ENCODE measurements at regions not wholly inside any gene's neighbourhood (a gene's known extent, or its start where the extent isn't known, plus 50 kb on each side); places are given as distances from the start of the nearest gene placed in this dataset.
"Not testable (repeated sequence)": the region's sequence is repeated elsewhere in the genome, so short reads cannot be mapped to it uniquely, and the experiment has no call there.

DNA sequence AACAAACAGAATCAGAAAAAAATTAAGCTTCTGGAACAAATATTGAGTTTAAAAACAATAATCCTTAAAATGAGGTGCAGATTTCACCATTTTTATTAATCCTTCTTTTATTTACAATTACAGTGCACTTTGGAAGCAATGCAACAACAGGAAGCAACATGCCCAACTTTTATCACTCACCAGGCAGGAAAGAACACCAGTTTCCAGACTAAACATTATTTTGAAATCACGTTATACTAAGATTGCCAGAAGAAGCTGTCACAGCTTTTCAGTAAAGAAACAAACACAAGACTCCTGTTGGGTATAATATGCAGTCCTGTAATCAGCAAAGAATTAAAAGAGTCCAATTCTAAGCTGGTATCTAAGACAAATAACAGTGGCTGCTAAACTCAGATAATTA, 137.9 kb upstream of the ZC3H15 start:
- Mint-ChIP-seq H3K27ac (no peak overlapping the region), H3K36me3 (peaks cover 17% of the 10 kb centered on the region), H3K9me3 (peaks cover 5 to 11% (median 10%) of the 10 kb centered on the region in 3 donors), H3K4me1 (peaks cover 0 to 3% (median 0%) of the 10 kb centered on the region in 3 donors), H3K27me3 (no peaks in the 10 kb centered on the region), H3K4me3 (no peak overlapping the region)
- Histone ChIP-seq H3K36me3 (ENCODE audit: control insufficient read depth in 2 of 2, extremely low read depth in 1 of 2, insufficient read depth in 1 of 2, low read length in 1 of 2) (no peaks in the 10 kb centered on the region), H3K9me3 (no peaks in the 10 kb centered on the region), H3K27ac (ENCODE audit: low read length) (no peak overlapping the region), H3K4me1 (ENCODE audit: control insufficient read depth in 1 of 2, extremely low read depth in 1 of 2, insufficient read depth in 2 of 2, low read length in 2 of 2) (no peaks in the 10 kb centered on the region), H3K27me3 (replicated peaks in 1 of 2; ENCODE audit: control insufficient read depth in 2 of 2, extremely low read depth in 1 of 2, insufficient read depth in 2 of 2, low read length in 1 of 2) (no peaks in the 10 kb centered on the region), H3K4me3 (ENCODE audit: control insufficient read depth in 1 of 2, extremely low read depth in 1 of 2, low read length in 1 of 2) (no peak overlapping the region)
- no CpG with 5 or more reads among the region's 1 CpG for WGBS (ENCODE audit: insufficient coverage)
- no peak for DNase-seq
- ChIA-PET CTCF (no interaction called here), POLR2A (no interaction called here)
- ATAC-seq (replicated peaks in 1 of 4), result no peak

DNA sequence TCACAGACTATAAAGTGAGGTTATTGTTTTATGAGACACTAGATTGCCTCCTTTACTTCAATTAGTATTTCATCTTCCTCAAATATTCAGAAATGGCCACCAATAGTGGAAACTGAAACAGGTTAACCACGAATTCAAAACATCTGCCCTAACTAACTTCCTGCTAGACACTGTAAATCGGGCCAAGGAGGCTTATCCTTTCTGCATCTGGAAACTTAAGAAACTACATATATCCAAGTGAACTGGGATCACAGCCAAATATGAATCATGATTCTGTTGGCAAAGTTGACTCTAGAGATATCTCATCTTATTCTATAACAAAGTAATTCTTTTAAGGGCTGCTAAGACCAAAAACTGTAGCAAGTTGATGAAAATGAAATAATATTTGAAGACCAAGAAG, 136.6 kb upstream of the ZC3H15 start:
- Histone ChIP-seq H3K9me3 (no peaks in the 10 kb centered on the region), H3K4me1 (ENCODE audit: control insufficient read depth in 1 of 2, extremely low read depth in 1 of 2, insufficient read depth in 2 of 2, low read length in 2 of 2) (no peaks in the 10 kb centered on the region), H3K36me3 (ENCODE audit: control insufficient read depth in 2 of 2, extremely low read depth in 1 of 2, insufficient read depth in 1 of 2, low read length in 1 of 2) (no peaks in the 10 kb centered on the region), H3K27ac (ENCODE audit: low read length) (no peak overlapping the region), H3K4me3 (ENCODE audit: control insufficient read depth in 1 of 2, extremely low read depth in 1 of 2, low read length in 1 of 2) (no peak overlapping the region), H3K27me3 (replicated peaks in 1 of 2; ENCODE audit: control insufficient read depth in 2 of 2, extremely low read depth in 1 of 2, insufficient read depth in 2 of 2, low read length in 1 of 2) (no peaks in the 10 kb centered on the region)
- Mint-ChIP-seq H3K27ac (no peak overlapping the region), H3K9me3 (peaks cover 9 to 18% (median 18%) of the 10 kb centered on the region in 3 donors), H3K27me3 (no peaks in the 10 kb centered on the region), H3K4me3 (no peak overlapping the region), H3K36me3 (peaks cover 25% of the 10 kb centered on the region), H3K4me1 (peaks cover 0 to 3% (median 0%) of the 10 kb centered on the region in 3 donors)
- ChIA-PET CTCF (no interaction called here), POLR2A (no interaction called here)
- DNase-seq (no peak), ATAC-seq (replicated peaks in 1 of 4) (no peak)
- WGBS (ENCODE audit: insufficient coverage), result no CpG with 5 or more reads among the region's 2 CpGs

DNA sequence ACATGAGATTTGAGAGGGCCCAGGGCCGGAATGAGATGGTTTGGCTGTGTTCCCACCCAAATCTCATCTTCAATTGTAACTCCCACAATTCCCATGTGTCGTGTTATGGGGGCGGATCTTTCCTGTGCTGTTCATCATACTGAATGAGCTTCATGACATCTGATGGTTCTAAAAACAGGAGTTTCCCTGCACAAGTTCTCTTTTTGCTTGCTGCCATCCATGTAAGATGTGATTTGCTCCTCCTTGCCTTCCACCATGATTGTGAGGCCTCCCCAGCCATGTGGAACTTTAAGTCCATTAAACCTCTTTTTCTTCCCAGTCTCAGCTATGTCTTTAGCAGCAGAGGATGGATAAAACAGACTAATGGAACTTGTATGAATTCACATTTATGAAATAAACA, 131.9 kb upstream of the ZC3H15 start:
- H3K4me1 Mint-ChIP-seq; POLR2A ChIA-PET; H3K27me3 Mint-ChIP-seq; DNase-seq; H3K27me3 ChIP-seq (replicated peaks in 1 of 2; ENCODE audit: control insufficient read depth in 2 of 2, extremely low read depth in 1 of 2, insufficient read depth in 2 of 2, low read length in 1 of 2); H3K27ac ChIP-seq (ENCODE audit: low read length); ATAC-seq (replicated peaks in 1 of 4); H3K4me1 ChIP-seq (ENCODE audit: control insufficient read depth in 1 of 2, extremely low read depth in 1 of 2, insufficient read depth in 2 of 2, low read length in 2 of 2); H3K27ac Mint-ChIP-seq; H3K4me3 ChIP-seq (ENCODE audit: control insufficient read depth in 1 of 2, extremely low read depth in 1 of 2, low read length in 1 of 2); H3K9me3 ChIP-seq; CTCF ChIA-PET; H3K4me3 Mint-ChIP-seq; H3K36me3 ChIP-seq (ENCODE audit: control insufficient read depth in 2 of 2, extremely low read depth in 1 of 2, insufficient read depth in 1 of 2, low read length in 1 of 2): not testable (repeated sequence)
- H3K9me3 Mint-ChIP-seq, result peaks cover 13 to 27% (median 22%) of the 10 kb centered on the region in 3 donors
- WGBS (ENCODE audit: insufficient coverage), result 100% methylated on average over 2 of the region's 3 CpGs
- peaks cover 27% of the 10 kb centered on the region for H3K36me3 Mint-ChIP-seq

DNA sequence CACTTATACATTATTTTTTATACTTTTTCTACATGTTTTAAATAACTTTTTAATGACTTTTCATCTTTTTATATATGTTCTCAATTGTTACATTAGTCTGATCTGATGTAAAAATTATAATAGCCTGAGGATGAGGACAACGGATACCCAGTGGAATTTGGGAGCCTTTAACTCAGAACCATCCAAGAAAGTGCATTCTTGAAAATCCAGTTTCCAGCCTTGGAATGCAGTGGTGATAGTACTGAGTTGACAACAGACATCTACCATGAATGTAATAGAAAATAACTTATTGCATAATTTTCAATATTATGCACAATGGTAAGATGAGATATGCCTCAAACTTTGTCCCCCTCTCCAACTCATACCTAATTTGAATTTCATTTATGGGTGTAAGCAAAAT, 120.7 kb upstream of the ZC3H15 start:
- ChIA-PET POLR2A (no interaction called here), CTCF (no interaction called here)
- Histone ChIP-seq H3K27me3 (replicated peaks in 1 of 2; ENCODE audit: control insufficient read depth in 2 of 2, extremely low read depth in 1 of 2, insufficient read depth in 2 of 2, low read length in 1 of 2) (no peaks in the 10 kb centered on the region), H3K4me3 (ENCODE audit: control insufficient read depth in 1 of 2, extremely low read depth in 1 of 2, low read length in 1 of 2) (no peak overlapping the region), H3K4me1 (ENCODE audit: control insufficient read depth in 1 of 2, extremely low read depth in 1 of 2, insufficient read depth in 2 of 2, low read length in 2 of 2) (no peaks in the 10 kb centered on the region), H3K27ac (ENCODE audit: low read length) (no peak overlapping the region), H3K9me3 (no peaks in the 10 kb centered on the region), H3K36me3 (ENCODE audit: control insufficient read depth in 2 of 2, extremely low read depth in 1 of 2, insufficient read depth in 1 of 2, low read length in 1 of 2) (no peaks in the 10 kb centered on the region)
- Mint-ChIP-seq H3K9me3 (peaks cover 1 to 13% (median 5%) of the 10 kb centered on the region in 3 donors), H3K36me3 (peaks cover 36% of the 10 kb centered on the region), H3K4me3 (no peak overlapping the region), H3K27ac (no peak overlapping the region), H3K4me1 (no peaks in the 10 kb centered on the region), H3K27me3 (no peaks in the 10 kb centered on the region)
- no peak for ATAC-seq (replicated peaks in 1 of 4)
- no CpG with 5 or more reads among the region's 1 CpG for WGBS (ENCODE audit: insufficient coverage)
- DNase-seq, result no peak

DNA sequence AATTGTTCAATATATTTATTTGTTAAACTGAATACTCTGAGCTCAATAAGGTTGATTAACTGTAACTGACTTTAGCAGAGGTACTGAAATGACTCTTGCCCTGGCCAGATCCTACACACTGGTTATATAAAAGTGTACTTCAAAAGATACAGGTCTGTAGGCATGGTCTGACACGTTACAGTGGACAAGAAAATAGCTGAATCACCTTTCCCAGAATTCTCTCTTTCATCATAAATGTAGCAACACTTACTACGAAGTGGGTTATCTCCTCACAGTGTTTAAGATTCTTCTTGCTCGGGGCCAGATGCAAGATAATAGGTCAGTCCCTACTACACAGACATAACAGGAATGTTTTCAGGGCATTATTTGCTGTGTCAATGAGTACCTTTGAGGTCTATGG, 107.0 kb upstream of the ZC3H15 start:
- Histone ChIP-seq H3K9me3 (no peaks in the 10 kb centered on the region), H3K4me1 (ENCODE audit: control insufficient read depth in 1 of 2, extremely low read depth in 1 of 2, insufficient read depth in 2 of 2, low read length in 2 of 2) (no peaks in the 10 kb centered on the region), H3K27me3 (replicated peaks in 1 of 2; ENCODE audit: control insufficient read depth in 2 of 2, extremely low read depth in 1 of 2, insufficient read depth in 2 of 2, low read length in 1 of 2) (no peaks in the 10 kb centered on the region), H3K36me3 (ENCODE audit: control insufficient read depth in 2 of 2, extremely low read depth in 1 of 2, insufficient read depth in 1 of 2, low read length in 1 of 2) (no peaks in the 10 kb centered on the region), H3K27ac (ENCODE audit: low read length) (no peak overlapping the region), H3K4me3 (ENCODE audit: control insufficient read depth in 1 of 2, extremely low read depth in 1 of 2, low read length in 1 of 2) (no peak overlapping the region)
- ATAC-seq (replicated peaks in 1 of 4) (no peak), DNase-seq (no peak)
- Mint-ChIP-seq H3K36me3 (peaks cover 63% of the 10 kb centered on the region), H3K27ac (no peak overlapping the region), H3K4me3 (no peak overlapping the region), H3K9me3 (peaks cover 12 to 41% (median 27%) of the 10 kb centered on the region in 3 donors), H3K4me1 (no peaks in the 10 kb centered on the region), H3K27me3 (no peaks in the 10 kb centered on the region)
- ChIA-PET POLR2A (no interaction called here), CTCF (interaction anchor here in 1 of 2 donors (0.6 kb wide), 1 partner anchor 219 kb away, joined by 3 read pairs; no protein-coding TSS in a partner anchor)
- no CpG with 5 or more reads among the region's 3 CpGs for WGBS (ENCODE audit: insufficient coverage)

DNA sequence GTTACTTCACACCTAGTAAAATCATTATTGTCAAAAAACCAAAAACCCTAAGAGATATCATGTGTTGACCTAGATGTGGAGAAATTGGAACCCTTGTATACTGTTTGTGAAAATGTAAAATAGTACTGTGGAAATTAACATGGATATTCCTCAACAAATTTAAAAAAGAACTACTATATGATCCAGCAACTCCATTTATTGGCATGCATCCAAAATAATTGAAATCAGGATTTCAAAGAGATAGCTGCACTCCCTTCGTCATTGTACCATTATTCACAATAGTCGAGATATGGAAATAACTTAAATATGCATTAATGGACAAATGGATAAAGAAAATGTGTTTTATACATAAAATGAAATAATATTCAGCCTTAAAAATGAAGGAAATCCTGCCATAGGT, 105.3 kb upstream of the ZC3H15 start:
- no peaks in the 10 kb centered on the region for H3K27me3 Mint-ChIP-seq
- H3K9me3 ChIP-seq, result no peaks in the 10 kb centered on the region
- ATAC-seq (replicated peaks in 1 of 4) (no peak), DNase-seq (no peak)
- no peaks in the 10 kb centered on the region for H3K27me3 ChIP-seq (replicated peaks in 1 of 2; ENCODE audit: control insufficient read depth in 2 of 2, extremely low read depth in 1 of 2, insufficient read depth in 2 of 2, low read length in 1 of 2)
- H3K27ac Mint-ChIP-seq, result no peak overlapping the region
- no CpG with 5 or more reads among the region's 2 CpGs for WGBS (ENCODE audit: insufficient coverage)
- ChIA-PET CTCF (no interaction called here), POLR2A (no interaction called here)
- H3K4me1 Mint-ChIP-seq, result no peaks in the 10 kb centered on the region
- H3K36me3 Mint-ChIP-seq, result peaks cover 67% of the 10 kb centered on the region
- no peaks in the 10 kb centered on the region for H3K36me3 ChIP-seq (ENCODE audit: control insufficient read depth in 2 of 2, extremely low read depth in 1 of 2, insufficient read depth in 1 of 2, low read length in 1 of 2)
- H3K27ac ChIP-seq (ENCODE audit: low read length), result no peak overlapping the region
- no peak overlapping the region for H3K4me3 ChIP-seq (ENCODE audit: control insufficient read depth in 1 of 2, extremely low read depth in 1 of 2, low read length in 1 of 2)
- H3K4me3 Mint-ChIP-seq, result no peak overlapping the region
- H3K9me3 Mint-ChIP-seq, result peaks cover 14 to 47% (median 29%) of the 10 kb centered on the region in 3 donors
- no peaks in the 10 kb centered on the region for H3K4me1 ChIP-seq (ENCODE audit: control insufficient read depth in 1 of 2, extremely low read depth in 1 of 2, insufficient read depth in 2 of 2, low read length in 2 of 2)

DNA sequence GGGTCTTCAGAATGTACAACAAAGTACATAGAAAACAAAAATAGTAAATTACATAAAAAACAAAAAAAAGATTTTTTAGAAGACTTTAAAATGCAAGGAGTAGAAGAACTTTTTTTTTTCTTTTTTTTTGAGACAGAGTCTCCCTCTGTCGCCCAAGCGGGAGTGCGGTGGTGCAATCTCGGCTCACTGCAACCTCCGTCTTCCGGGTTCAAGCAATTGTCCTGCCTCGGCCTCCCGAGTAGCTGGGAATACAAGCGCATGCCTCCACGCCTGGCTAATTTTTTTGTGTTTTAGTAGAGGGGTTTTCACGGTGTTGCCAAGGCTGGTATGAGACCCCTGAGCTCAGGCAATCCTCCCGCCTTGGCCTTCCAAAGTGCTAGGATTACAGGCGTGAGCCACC, 104.5 kb upstream of the ZC3H15 start:
- Mint-ChIP-seq H3K4me3 (no peak overlapping the region), H3K9me3 (peaks cover 16 to 50% (median 32%) of the 10 kb centered on the region in 3 donors), H3K36me3 (peaks cover 67% of the 10 kb centered on the region), H3K4me1 (no peaks in the 10 kb centered on the region), H3K27me3 (no peaks in the 10 kb centered on the region), H3K27ac (no peak overlapping the region)
- no peak for ATAC-seq (replicated peaks in 1 of 4)
- Histone ChIP-seq H3K4me1 (ENCODE audit: control insufficient read depth in 1 of 2, extremely low read depth in 1 of 2, insufficient read depth in 2 of 2, low read length in 2 of 2) (no peaks in the 10 kb centered on the region), H3K4me3 (ENCODE audit: control insufficient read depth in 1 of 2, extremely low read depth in 1 of 2, low read length in 1 of 2) (no peak overlapping the region), H3K36me3 (ENCODE audit: control insufficient read depth in 2 of 2, extremely low read depth in 1 of 2, insufficient read depth in 1 of 2, low read length in 1 of 2) (no peaks in the 10 kb centered on the region), H3K27me3 (replicated peaks in 1 of 2; ENCODE audit: control insufficient read depth in 2 of 2, extremely low read depth in 1 of 2, insufficient read depth in 2 of 2, low read length in 1 of 2) (no peaks in the 10 kb centered on the region), H3K9me3 (no peaks in the 10 kb centered on the region), H3K27ac (ENCODE audit: low read length) (no peak overlapping the region)
- WGBS (ENCODE audit: insufficient coverage), result 93% methylated on average over 8 of the region's 13 CpGs
- ChIA-PET POLR2A (no interaction called here), CTCF (no interaction called here)
- no peak for DNase-seq
